ENCODE measurements at regions not wholly inside any gene's neighbourhood (a gene's known extent, or its start where the extent isn't known, plus 50 kb on each side); places are given as distances from the start of the nearest gene placed in this dataset.

DNA sequence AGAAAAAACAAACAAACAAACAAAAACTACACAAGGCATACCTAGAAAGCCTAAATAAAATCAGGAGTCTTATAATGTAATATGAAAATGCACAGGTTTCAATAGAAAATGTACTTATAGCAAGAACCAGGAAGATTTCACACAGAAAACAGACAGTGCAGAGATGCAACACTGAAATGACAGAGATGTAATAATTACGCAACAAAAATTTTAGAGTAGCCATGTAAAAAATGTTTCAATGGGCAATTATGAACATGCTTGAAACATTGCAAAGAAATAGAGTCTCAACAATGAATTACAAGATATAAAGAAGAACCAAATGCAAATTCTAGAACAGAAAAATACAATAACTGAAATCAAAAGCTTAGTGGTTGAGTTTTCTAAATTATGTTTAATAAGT lies 405.9 kb downstream of the PLK2 start:
- no peak for DNase-seq

DNA sequence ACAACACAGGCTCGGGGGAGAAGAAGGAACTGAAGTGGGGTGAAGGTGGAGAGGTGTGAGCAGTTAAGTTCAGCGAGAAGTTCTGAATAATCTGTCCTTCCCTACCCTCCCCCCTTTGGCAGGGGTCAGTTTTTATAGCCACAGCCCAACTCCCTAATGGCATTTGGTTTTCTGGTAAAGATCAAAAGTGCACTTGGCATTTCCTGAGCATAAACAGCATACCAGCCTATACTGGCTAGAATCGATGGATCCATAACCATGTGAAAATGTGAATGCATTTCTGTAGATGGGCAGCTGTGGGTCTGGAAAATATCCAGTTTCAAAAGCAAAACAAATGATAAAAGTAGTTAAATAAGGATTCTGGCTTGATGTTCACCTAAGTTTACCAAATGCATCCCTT lies 410.9 kb downstream of the PLK2 start:
- DNase-seq, result no peak

DNA sequence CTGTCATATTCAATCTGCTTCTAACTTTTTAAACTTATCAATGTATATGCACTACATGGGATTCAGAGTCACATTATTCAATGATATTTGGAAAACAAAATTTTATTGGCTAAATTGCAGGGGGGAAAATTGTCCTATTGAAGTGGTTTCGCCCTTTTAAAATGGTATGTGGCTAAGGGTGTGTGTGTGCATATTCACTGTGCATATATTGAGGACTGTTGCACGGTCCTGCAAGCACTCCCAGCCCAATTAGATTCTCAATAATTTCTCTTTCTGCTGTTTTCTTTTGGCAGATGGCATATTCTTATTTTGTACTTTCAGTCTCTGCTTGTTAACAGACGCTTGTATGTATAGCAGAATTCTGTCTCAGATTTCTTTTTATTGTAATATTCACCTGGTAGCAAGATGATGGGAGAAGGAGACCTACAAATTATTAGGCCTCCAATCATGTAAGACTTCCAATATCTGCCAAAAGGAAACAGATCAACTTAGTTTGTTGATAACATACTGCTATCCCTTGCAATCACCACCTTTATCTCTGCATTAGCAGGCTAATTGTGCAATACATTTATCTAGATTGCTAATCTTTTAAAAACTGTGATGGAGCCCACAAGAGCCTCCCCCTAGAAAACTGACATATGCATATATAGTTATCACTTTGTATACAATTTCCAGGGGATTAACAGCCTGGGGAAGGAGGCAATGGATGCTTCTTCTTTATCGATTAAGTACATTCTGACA lies 411.5 kb downstream of the PLK2 start:
- no peak for DNase-seq

GRCh38 chr5:58046371-58046770 lies 413.5 kb downstream of the PLK2 start:
- DNase-seq, result no peak

DNA sequence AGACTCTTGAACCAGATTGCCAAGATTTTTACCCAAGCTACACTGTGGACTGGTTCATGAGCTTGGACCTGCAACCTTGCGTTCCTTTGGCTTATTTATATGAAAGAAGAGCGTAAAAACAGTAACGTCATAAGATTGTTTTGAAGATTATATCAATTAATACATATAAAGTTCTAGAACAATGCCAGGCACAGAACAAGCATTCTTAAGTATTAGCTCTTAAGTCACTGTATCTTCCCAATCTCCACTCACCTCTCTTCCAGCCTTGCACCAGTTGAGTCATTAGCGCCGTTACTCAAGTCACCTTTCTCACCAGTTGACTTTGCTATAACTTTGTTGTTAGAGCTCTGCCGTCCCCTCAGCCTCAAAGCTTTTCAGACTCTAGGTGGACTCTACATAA lies 415.7 kb downstream of the PLK2 start:
- DNase-seq, result no peak

- no peak for DNase-seq
Measured at GRCh38 chr5:58043032-58043945, 416.6 kb downstream of the PLK2 start.

GRCh38 chr5:58041884-58042283 lies 418.0 kb downstream of the PLK2 start:
- DNase-seq, result no peak

- DNase-seq, result no peak
Measured at GRCh38 chr5:58040846-58041245, 419.0 kb downstream of the PLK2 start.

DNA sequence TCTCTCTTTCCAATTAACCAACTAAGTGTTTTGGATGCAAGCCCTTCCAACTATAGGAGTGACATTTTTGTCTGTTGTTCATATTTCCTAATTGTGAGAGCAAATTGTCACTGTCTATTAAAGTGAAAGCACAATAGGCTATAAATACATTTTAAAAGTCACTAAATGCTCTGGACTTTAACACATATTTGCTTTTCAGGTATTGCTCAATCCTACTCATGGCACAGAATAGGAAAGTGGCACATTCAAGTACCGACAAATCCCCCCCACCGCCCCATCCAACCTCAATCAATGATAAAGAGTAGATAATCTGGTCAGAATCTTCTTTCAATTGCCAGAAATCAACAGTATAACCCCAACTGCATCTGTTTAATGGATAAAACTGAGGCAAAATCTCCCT lies 419.8 kb downstream of the PLK2 start:
- no peak for DNase-seq

DNA sequence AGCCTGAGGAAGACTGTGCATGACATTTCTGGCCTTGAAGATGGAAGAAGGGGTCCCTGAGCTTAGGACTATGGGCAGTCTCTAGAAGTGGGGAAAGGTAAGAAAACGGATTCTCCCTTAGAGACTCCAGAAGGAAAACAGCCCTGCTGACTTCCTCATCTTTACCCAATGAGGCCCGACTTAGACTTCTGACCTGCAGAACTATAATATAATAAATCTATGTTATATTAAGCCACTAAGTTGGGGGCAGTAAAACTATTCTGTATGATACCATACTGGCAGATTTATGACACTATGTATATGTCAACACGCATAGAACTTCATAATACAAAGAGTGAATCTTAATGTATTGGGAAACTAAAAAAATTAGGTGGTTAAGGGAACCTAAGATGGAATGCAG lies 422.0 kb downstream of the PLK2 start:
- no peak for DNase-seq

- no peak for DNase-seq
Measured at GRCh38 chr5:58025809-58026208, 434.1 kb downstream of the PLK2 start.

GRCh38 chr5:58024151-58024550 lies 435.7 kb downstream of the PLK2 start:
- no peak for DNase-seq

- no peak for DNase-seq
Measured at GRCh38 chr5:58022055-58022454, 437.8 kb downstream of the PLK2 start.

DNA sequence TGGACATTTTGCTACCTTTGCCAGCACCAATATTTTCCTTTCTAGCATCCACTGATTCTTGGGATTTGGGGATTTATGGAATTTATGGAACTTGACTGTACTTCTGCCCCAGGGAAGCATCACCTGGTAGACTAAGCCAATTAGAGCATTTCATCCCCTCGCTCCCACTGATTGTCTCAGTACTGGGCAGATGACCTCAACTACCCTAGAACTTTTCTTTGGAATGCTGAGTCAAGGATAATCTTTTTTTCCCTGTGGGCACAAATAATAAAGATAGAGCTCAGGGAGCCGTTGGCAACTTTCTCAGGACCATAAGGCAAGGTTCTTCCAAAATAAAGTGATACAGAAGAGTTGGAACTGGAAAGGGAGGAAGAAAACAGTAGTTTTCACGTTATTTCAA lies 438.4 kb downstream of the PLK2 start:
- DNase-seq, result no peak

DNA sequence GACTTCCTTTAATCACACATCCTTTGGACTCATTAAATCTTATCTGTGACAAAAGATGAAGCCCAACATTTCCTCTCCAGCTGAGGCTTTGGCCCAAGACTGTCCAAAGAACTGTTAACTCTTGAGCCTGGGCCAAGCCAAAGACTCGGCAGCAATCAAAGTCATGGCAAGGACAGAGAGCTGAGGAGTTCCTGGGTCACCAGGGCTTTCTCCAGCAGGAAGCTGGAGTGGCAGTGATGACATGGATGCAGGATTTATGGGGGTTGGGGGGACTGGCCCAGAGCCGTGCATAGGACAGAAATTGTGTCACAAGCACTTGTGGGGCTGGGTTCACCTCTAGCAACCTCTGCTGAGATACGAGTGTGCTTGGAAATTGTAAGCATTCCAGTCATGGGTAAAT lies 440.3 kb downstream of the PLK2 start:
- DNase-seq, result no peak

- DNase-seq, result no peak
Measured at GRCh38 chr5:58018016-58018415, 441.9 kb downstream of the PLK2 start.

DNA sequence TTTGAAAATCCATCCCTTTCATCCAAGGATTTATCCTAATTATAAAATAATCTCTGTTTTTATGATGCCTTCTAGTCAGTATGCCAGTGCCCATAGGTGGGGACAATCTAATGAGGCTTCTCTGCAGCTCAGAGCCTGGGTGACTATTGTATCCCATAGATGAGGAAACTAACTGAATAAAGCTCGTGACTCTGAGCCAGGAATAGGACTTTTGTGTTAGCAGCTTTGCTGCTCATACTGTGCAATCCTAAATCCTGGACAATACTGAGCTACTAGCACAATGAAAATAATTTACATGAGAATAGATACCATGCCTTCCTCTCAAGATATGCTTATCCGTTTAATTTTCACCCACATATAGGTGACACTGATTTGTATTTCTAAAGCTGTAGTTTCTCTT lies 443.0 kb downstream of the PLK2 start:
- no peak for DNase-seq

DNA sequence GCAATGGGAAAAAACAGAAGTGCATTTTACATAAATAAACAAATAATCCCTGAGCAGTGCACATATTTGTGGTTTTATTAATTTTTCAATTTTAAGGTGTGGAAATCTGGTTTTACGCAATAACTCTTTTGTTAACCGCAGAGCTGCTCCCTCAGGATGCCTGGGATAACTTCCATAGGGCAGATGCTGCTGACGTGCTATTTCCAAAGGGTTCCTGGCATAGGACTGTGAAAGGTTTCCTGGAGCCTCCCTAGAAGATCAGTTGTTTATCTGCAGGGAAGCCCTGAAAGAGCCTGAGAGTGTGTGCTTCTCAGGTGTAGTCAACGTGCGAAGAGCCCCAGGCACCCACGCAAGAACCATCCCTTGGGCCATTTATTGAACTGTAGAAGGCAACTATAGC lies 443.5 kb downstream of the PLK2 start:
- DNase-seq, result no peak

GRCh38 chr5:58015175-58015574 lies 444.7 kb downstream of the PLK2 start:
- no peak for DNase-seq

DNA sequence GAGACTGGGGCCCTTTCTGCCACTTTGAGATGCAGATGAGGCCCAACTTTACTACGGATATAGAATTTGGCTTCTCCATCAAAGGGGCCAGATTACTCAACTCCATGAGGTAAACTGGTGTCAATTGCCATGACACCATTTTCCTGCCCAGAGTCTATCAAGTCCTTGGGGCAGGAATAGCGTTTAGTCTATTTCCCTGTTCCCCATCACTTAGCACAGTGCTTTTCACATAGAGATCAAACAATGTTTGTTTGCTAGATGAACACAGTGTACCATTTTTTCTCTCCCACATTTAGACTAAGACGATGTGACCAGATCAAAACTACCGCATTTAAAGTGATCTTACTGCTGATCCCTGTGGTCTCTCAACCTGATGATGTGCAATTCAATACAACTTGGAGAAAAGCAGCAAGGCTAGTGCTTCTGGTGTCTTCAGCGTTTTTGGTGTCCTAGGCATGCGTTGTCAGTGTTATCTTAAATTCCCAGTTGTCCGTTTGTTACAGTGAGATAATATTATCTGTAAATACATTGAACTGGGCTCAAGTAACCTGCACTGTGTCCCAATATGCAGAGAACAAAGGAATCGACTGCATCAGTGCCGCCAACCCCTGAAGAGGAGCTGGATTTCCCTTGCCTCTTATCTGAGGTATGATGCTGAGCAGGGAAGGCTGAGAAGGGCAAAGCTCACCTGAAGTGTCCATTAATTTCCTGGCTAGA lies 446.2 kb downstream of the PLK2 start:
- no peak for DNase-seq

DNA sequence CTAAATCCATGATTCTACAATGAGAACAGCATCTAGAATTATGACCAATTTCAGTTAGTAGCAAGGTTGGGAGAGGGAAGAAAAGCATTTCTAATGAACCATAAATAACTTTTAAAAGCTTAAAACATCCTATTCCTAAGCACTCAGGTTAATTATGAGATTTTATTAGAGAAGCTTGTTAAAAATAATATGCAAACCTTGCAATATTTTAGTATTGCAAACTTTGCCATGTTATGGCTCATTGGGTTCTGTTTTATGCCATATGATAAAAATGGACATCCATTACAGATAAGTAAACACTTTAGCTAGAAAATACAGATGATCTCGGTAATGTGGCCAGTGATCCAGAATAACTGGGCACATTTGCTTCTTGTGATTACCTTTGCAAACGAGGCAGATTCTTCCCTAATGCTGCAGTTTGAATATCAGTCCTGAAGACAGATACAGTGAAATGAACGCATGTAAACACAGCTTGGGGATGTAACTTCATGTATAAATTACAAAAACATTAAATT lies 447.0 kb downstream of the PLK2 start:
- no peak for DNase-seq

DNA sequence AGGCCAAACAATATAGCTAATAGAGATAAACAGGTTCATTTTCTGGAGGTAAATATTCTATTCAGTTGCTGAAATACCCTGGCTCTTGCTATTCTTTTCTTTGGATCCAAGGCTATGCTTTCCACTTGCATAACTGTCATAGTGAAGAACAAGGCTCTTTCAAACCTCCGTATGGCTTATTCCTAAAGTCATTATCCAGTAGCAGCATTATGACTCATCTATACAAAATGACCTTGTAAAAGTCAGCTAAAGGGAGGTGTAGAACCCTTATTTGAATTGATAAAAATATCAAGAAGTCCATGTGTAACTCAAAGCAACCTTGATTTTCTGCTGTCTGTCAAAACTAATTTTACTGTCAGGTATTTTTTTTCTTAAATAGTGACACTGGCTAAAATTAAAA lies 447.8 kb downstream of the PLK2 start:
- no peak for DNase-seq

DNA sequence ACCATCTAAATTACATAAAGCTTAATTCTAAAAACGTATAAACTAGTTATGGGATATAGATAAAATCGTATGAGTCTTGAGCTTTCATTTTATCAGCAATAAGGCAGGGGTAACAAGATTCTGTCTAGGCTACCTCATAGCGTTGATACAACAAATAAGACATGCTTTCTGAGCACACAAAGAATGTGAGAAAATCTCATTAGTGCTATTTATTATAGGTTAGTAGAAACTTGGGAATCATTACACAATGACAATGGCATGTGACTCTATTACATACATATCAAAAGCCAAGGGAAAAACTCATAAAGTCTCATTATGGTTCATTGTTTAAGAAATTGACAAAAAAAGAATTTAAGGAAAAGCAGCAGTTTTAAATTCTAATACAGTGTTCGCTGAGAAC lies 448.6 kb downstream of the PLK2 start:
- no peak for DNase-seq

DNA sequence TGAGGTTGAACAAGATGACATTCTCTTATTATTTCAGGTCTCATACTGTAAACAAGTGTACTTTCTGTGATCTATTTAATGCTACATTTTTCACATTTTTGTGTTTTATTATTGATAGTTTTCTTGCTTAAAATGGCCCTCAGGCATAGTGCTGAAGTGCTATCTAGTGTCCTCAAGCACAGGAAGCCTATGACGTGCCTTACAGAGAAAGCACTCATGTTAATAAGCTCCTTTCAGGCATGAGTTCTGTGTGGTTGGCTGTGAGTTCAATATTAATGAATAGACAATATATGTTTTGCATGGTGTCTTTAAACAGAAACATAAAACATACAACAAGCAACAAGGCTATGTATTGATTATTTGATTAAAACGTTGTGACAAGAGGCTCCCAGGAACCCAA lies 450.1 kb downstream of the PLK2 start:
- DNase-seq, result no peak

Measured in NCI-H187 treated with DMSO at 0.1 percent for 48 hours (cell line).